ENCODE measurements at regions not wholly inside any gene's neighbourhood (a gene's known extent, or its start where the extent isn't known, plus 50 kb on each side); places are given as distances from the start of the nearest gene placed in this dataset.

DNA sequence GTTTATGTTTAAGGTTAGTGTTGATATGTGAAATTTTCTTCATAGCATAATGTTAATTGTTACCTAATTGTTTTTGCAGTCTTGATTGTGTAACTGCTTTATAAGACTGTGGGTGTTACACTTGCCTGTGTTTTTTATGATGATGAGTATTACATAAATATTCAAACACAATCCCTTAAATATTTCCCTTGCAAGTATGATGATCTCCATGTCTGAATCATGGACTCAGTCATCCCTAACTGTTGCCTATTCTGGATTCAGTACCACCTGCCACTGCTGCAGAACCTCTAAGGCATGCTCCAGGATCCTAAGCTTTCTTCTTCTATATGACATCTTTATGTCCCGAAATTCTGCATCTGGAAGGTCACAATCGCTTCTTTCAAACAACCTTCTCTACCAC lies 246.3 kb upstream of the CLEC14A start:
- H3K4me3 Mint-ChIP-seq (ENCODE audit: unreplicated experiment) = no peak overlapping the region
- H3K4me1 ChIP-seq (ENCODE audit: insufficient read depth, low read length) = no peaks in the 10 kb centered on the region
- H3K9me3 ChIP-seq (ENCODE audit: insufficient read depth, low read depth, low read length) = no peaks in the 10 kb centered on the region
- TF ChIP-seq CTCF (IDR thresholded peaks at IDR 0.05; ENCODE audit: insufficient read depth, low read depth, low read length) = no peak
- TF ChIP-seq EZH2 (IDR thresholded peaks at IDR 0.05; ENCODE audit: insufficient read depth, low read length) = no peak
- H3K9ac ChIP-seq (ENCODE audit: low read length) = no peak overlapping the region
- no peaks in the 10 kb centered on the region for H3K9me3 Mint-ChIP-seq (ENCODE audit: unreplicated experiment)
- no peak overlapping the region for H3K27ac Mint-ChIP-seq (ENCODE audit: unreplicated experiment)
- H3K27ac ChIP-seq (ENCODE audit: low read depth, low read length) = no peak overlapping the region
- no peaks in the 10 kb centered on the region for H3K36me3 Mint-ChIP-seq (ENCODE audit: low read depth, unreplicated experiment)
- H3K4me1 Mint-ChIP-seq (ENCODE audit: low read depth, unreplicated experiment) = no peaks in the 10 kb centered on the region
- DNase-seq (ENCODE audit: low read depth) (no peak), FAIRE-seq (no peak)
- H2AFZ ChIP-seq (ENCODE audit: low read depth, low read length) = no peak overlapping the region
- H3K79me2 ChIP-seq (ENCODE audit: insufficient read depth, low read length) = no peaks in the 10 kb centered on the region
- H3K4me3 ChIP-seq (ENCODE audit: insufficient read depth, low read depth, low read length) = no peak overlapping the region
- no peak overlapping the region for H3K4me2 ChIP-seq (ENCODE audit: low read length)
- no peaks in the 10 kb centered on the region for H3K36me3 ChIP-seq (ENCODE audit: insufficient read depth, low read length)
- H3K27me3 ChIP-seq (ENCODE audit: insufficient read depth, low read length) = no peaks in the 10 kb centered on the region
- H3K27me3 Mint-ChIP-seq (ENCODE audit: low read depth, unreplicated experiment) = no peaks in the 10 kb centered on the region
- no peaks in the 10 kb centered on the region for H4K20me1 ChIP-seq (ENCODE audit: insufficient read depth, low read length)

GRCh38 chr14:38500125-38500524 lies 244.2 kb upstream of the CLEC14A start:
- no peaks in the 10 kb centered on the region for H3K4me1 ChIP-seq (ENCODE audit: insufficient read depth, low read length)
- H3K27me3 ChIP-seq (ENCODE audit: insufficient read depth, low read length) = no peaks in the 10 kb centered on the region
- H3K36me3 Mint-ChIP-seq (ENCODE audit: low read depth, unreplicated experiment) = no peaks in the 10 kb centered on the region
- TF ChIP-seq CTCF (IDR thresholded peaks at IDR 0.05; ENCODE audit: insufficient read depth, low read depth, low read length) (no peak), EZH2 (IDR thresholded peaks at IDR 0.05; ENCODE audit: insufficient read depth, low read length) (no peak)
- DNase-seq (ENCODE audit: low read depth) = no peak
- H3K36me3 ChIP-seq (ENCODE audit: insufficient read depth, low read length) = no peaks in the 10 kb centered on the region
- H3K4me1 Mint-ChIP-seq (ENCODE audit: low read depth, unreplicated experiment) = no peaks in the 10 kb centered on the region
- no peak overlapping the region for H3K4me2 ChIP-seq (ENCODE audit: low read length)
- H3K79me2 ChIP-seq (ENCODE audit: insufficient read depth, low read length) = no peaks in the 10 kb centered on the region
- H3K4me3 ChIP-seq (ENCODE audit: insufficient read depth, low read depth, low read length) = no peak overlapping the region
- no peak overlapping the region for H2AFZ ChIP-seq (ENCODE audit: low read depth, low read length)
- no peak for FAIRE-seq
- H3K4me3 Mint-ChIP-seq (ENCODE audit: unreplicated experiment) = no peak overlapping the region
- no peak overlapping the region for H3K27ac Mint-ChIP-seq (ENCODE audit: unreplicated experiment)
- no peaks in the 10 kb centered on the region for H4K20me1 ChIP-seq (ENCODE audit: insufficient read depth, low read length)
- H3K27me3 Mint-ChIP-seq (ENCODE audit: low read depth, unreplicated experiment) = no peaks in the 10 kb centered on the region
- H3K9me3 Mint-ChIP-seq (ENCODE audit: unreplicated experiment) = no peaks in the 10 kb centered on the region
- H3K9me3 ChIP-seq (ENCODE audit: insufficient read depth, low read depth, low read length) = no peaks in the 10 kb centered on the region
- no peak overlapping the region for H3K27ac ChIP-seq (ENCODE audit: low read depth, low read length)
- no peak overlapping the region for H3K9ac ChIP-seq (ENCODE audit: low read length)

DNA sequence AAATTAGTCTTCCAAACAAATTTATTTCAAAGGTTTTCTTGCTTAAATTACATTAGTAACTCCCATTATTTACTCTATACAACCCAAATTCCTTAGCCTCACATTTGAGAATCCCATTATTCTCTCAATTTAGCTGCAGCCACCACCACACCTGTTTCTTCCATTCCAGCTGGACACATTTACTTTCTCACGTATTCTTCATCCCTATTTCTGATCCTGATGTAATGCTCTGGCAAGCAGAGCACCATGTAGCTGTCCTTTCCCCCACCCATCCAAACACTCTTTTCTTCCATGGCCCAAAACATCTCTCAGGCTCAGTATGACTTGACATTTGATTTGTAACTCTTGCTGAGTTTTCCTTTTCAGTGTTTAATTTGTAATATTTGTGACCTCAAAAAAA lies 240.2 kb upstream of the CLEC14A start:
- H3K27ac Mint-ChIP-seq (ENCODE audit: unreplicated experiment) = no peak overlapping the region
- Histone ChIP-seq H3K27me3 (ENCODE audit: insufficient read depth, low read length) (no peaks in the 10 kb centered on the region), H3K79me2 (ENCODE audit: insufficient read depth, low read length) (no peaks in the 10 kb centered on the region), H4K20me1 (ENCODE audit: insufficient read depth, low read length) (no peaks in the 10 kb centered on the region), H3K4me1 (ENCODE audit: insufficient read depth, low read length) (no peaks in the 10 kb centered on the region), H3K9ac (ENCODE audit: low read length) (no peak overlapping the region), H3K4me2 (ENCODE audit: low read length) (no peak overlapping the region), H3K36me3 (ENCODE audit: insufficient read depth, low read length) (no peaks in the 10 kb centered on the region), H2AFZ (ENCODE audit: low read depth, low read length) (no peak overlapping the region), H3K27ac (ENCODE audit: low read depth, low read length) (no peak overlapping the region), H3K4me3 (ENCODE audit: insufficient read depth, low read depth, low read length) (no peak overlapping the region), H3K9me3 (ENCODE audit: insufficient read depth, low read depth, low read length) (no peaks in the 10 kb centered on the region)
- H3K9me3 Mint-ChIP-seq (ENCODE audit: unreplicated experiment) = peaks cover 2% of the 10 kb centered on the region
- DNase-seq (ENCODE audit: low read depth) = no peak
- no peaks in the 10 kb centered on the region for H3K27me3 Mint-ChIP-seq (ENCODE audit: low read depth, unreplicated experiment)
- H3K4me1 Mint-ChIP-seq (ENCODE audit: low read depth, unreplicated experiment) = no peaks in the 10 kb centered on the region
- TF ChIP-seq CTCF (IDR thresholded peaks at IDR 0.05; ENCODE audit: insufficient read depth, low read depth, low read length) (no peak), EZH2 (IDR thresholded peaks at IDR 0.05; ENCODE audit: insufficient read depth, low read length) (no peak)
- H3K36me3 Mint-ChIP-seq (ENCODE audit: low read depth, unreplicated experiment) = no peaks in the 10 kb centered on the region
- no peak for FAIRE-seq
- H3K4me3 Mint-ChIP-seq (ENCODE audit: unreplicated experiment) = no peak overlapping the region
